ENCODE measurements at regions not wholly inside any gene's neighbourhood (a gene's known extent, or its start where the extent isn't known, plus 50 kb on each side); places are given as distances from the start of the nearest gene placed in this dataset.

DNA sequence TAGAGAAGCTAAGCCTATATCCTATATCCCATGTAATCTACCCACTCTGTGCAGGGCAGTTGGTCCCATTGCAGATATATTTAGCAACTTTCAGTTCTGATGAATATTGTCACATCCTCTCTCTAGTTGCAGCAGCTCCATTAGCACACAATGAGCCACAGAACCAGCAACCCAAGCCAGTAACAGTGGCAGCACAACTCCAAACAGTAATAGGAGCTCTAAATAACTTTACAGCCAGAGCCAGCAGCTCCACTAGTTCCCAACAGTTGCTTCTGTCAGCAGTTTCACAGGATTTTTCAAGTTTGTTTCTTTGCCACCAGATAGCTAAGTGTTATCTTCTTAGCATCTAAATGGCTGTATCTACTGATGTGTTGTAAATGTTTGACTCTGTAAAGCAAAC, 490.8 kb downstream of the HTR1B start:
- no peak for TF ChIP-seq POLR2A (IDR thresholded peaks at IDR 0.05)
- TF ChIP-seq, protein P1, sequence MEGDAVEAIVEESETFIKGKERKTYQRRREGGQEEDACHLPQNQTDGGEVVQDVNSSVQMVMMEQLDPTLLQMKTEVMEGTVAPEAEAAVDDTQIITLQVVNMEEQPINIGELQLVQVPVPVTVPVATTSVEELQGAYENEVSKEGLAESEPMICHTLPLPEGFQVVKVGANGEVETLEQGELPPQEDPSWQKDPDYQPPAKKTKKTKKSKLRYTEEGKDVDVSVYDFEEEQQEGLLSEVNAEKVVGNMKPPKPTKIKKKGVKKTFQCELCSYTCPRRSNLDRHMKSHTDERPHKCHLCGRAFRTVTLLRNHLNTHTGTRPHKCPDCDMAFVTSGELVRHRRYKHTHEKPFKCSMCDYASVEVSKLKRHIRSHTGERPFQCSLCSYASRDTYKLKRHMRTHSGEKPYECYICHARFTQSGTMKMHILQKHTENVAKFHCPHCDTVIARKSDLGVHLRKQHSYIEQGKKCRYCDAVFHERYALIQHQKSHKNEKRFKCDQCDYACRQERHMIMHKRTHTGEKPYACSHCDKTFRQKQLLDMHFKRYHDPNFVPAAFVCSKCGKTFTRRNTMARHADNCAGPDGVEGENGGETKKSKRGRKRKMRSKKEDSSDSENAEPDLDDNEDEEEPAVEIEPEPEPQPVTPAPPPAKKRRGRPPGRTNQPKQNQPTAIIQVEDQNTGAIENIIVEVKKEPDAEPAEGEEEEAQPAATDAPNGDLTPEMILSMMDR (IDR thresholded peaks at IDR 0.05), result no peak

Data from Peyer's patch (tissue), 4 donors.